ENCODE measurements at regions not wholly inside any gene's neighbourhood (a gene's known extent, or its start where the extent isn't known, plus 50 kb on each side); places are given as distances from the start of the nearest gene placed in this dataset.

GRCh38 chr18:29181151-29181901, 1004.4 kb upstream of the CDH2 start:
- no peak for TF ChIP-seq POLR2A (IDR thresholded peaks at IDR 0.05)
- TF ChIP-seq CTCF (IDR thresholded peaks at IDR 0.05) = no peak

All from heart left ventricle (tissue), 13 donors.